GM19395 (cell line): ENCODE measurements at regions not wholly inside any gene's neighbourhood (a gene's known extent, or its start where the extent isn't known, plus 50 kb on each side); places are given as distances from the start of the nearest gene placed in this dataset.
"Not testable (repeated sequence)": the region's sequence is repeated elsewhere in the genome, so short reads cannot be mapped to it uniquely, and the experiment has no call there.

Experiments used
- ATAC-seq: cut with Tn5 transposase; IDR thresholded peaks from one replicate; pipeline ENCODE4 v1.9.1; 2021; ENCODE audit warnings: mild to moderate bottlenecking, moderate library complexity; ENCODE audit not compliant: unreplicated experiment

DNA sequence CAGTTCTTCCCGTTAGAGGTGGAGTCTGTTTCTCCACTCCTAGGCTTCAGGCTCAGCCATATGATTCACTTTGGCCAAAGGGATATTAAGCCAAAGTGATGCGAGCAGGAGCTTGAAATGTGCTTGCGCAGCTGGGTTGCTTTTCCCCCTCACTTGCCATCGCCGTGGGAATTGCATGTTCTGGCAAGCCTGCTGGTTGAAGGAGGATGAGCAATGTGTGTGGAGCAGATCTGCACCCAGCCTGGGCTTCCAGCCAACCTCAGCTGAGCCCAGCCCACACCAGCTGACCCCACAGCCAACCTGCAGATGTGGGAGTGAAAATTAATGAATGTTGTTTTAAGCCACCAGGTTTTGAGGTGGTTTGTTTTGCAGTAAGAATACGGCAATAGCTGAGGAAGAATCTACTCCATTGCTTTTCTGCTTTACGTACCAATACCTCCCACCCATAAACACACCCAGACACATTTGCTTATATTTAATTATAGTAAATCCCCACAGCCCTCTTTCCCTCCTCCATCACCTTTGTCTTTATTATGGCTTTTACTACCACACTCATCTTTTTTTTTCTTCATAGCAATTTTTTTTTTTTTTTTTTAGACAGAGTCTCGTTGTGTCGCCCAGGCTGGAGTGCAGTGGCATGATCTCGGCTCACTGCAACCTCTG lies 132.8 kb upstream of the FUNDC1 start:
- ATAC-seq: no peak

DNA sequence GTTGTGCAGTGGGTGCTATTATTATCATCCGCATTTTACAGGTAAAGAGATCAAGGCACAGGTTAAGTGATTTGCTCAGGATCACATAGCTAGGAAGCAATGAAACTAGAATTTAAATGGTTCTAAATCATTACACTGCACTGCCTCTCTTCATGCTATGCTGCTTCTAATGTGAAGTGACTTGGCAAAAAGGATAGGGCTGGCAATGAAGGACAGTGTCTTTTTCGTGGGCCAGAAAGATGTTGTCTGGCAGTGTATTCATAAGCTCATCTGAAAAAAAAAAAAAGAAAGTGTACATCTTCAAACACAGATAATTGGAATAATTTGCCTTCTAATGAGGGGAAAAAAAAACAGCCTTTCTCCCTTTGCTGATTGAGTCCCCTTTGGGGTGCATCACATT lies 132.2 kb upstream of the FUNDC1 start:
- ATAC-seq: no peak

DNA sequence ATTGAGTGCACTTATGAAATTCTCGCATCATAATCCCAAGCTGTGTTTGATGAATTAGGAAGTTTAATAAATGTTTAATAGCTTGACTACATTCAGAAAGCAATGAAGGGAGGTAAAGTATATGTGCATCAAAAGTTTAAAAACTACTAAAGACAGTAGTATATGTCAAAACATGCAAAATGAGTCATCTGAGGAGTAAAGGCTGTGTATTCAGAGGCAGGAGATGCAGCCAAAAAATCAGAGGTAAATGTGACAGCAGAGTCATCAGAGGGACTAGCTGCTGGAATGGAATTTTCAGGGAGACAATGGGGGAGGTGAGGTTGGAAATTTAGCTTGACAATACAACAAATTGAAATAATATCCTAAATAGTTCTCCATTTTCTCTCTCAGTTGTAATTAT lies 127.0 kb upstream of the FUNDC1 start:
- no peak for ATAC-seq

DNA sequence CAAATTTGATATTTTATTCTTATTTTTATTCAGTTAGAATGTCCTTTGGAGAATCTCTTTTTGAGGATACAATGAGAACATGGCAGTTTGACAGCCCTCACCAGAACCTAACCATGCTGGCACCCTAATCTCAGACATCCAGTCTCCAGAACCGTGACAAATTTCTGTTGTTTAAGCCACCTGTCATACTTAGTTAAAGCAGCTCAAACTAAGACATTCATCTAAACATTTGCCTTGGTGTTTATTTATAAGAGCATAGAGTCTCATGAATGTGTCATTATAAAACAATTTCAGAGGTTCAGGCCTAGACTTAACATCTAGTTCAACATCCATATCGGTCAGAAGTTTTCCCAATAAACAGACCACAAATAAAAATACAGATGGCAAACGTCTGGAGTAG lies 125.1 kb upstream of the FUNDC1 start:
- ATAC-seq: no peak

DNA sequence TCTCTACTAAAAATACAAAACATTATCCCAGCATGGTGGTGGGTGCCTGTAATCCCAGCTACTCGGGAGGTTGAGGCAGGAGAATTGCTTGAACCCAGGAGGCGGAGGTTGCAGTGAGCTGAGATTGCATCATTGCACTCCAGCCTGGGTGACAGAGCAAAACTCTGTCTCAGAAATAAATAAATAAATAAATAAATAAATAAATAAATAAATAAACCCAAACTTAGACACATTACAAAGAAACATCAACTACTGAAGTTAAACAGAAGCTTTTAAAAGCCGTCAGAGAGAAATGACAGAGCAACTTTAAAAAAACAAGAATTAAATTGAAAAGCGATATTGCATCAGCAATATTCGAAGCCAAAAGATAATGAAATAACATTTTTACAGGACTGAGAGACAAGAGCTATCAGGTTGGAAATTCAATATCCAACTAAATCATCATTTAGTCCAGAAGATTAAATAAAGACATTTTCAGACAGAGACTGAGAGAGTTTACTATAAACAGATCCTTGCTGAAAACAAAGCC lies 115.1 kb upstream of the FUNDC1 start:
- not testable (repeated sequence) for ATAC-seq

DNA sequence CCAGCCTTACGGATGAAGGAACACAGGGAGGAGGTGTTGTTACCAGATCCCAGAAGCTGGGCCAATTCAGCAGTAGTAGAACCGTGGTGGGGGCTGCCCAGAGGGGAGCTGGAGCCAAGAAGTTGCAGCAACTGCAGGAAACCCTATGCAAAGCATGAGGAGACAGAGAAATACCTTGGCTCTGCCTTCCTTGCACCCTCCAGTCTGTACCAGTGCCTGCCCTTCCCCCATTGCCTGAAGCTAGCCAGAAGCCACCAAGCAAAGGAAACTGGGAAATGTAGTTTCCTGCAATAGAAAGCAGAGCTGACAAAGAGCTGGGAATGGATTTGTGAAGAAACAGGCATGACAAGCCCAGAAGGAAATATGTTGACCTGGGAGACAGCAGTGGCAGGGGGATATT lies 108.7 kb upstream of the FUNDC1 start:
- no peak for ATAC-seq

DNA sequence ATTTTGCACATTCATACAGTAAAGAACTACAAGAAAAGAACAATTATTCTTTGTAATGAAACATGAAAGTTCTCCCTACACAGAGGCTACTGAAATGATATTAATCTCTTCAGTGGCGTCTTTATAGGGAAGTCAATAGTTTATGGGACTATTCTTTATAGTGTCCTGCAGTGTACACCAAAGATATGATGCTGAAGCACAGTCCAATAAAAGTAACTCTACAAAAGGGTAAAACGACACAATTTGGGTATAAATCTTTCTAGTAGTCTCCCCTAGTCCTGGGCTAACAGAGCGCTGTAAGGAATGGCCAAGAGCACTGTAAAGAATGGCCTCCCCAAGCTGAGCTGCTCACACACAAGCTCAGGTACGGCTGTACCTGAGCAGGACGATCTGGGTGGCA lies 101.1 kb upstream of the FUNDC1 start:
- no peak for ATAC-seq

DNA sequence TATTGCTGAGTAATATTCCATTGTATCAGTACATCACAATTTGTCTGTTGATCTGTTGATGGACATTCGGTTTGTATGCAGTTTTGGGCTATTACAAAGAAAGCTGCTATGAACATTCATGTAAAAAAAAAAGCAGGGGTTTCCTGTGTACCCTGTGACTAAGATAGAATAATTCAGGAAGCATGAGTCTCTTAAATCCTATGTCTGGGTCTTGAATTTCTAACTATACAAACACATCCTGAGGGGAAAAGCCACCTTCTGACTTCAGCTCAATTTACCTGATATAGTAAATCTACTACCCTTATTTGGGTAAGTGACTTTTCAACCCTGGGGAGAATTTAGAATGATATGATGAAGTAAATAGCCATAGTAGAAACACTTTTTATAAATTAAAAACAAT lies 94.6 kb upstream of the FUNDC1 start:
- no peak for ATAC-seq

DNA sequence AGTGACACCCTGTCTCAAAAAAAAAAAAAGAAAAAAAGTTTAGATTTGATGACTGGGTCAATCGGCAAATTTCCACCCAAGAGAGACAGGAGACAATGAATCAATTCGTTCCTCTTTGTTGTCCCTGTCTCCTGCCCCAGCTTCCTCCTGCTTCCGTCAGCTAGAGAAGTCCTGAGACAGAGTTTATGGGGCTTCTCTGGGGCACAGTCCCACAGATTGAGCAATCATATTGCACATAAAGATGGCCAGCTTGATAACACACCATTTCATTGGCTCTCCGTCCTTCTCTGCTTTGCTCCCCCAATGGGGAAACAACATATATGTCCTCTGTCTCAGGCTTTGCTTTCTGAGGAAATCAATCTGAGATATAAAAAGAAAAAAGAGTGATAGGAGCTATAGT lies 78.4 kb upstream of the FUNDC1 start:
- ATAC-seq: no peak

DNA sequence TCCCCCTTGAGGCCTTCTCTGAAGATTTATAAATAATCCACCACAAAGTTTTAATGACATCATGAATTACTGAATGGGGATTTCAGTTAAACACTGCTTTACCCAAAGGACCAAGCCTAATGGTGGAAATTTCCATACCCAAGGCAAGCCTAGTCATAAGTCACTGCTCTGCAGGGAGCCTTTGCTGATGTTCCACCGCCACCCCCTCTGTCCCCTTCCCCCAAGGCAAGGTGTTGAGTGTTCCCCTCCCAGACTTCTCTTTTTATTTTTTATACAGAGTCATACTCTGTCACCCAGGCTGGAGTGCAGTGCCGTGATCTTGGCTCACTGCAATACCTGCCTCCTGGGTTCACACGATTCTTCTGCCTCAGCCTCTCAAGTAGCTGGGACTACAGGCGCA lies 76.4 kb upstream of the FUNDC1 start:
- no peak for ATAC-seq

DNA sequence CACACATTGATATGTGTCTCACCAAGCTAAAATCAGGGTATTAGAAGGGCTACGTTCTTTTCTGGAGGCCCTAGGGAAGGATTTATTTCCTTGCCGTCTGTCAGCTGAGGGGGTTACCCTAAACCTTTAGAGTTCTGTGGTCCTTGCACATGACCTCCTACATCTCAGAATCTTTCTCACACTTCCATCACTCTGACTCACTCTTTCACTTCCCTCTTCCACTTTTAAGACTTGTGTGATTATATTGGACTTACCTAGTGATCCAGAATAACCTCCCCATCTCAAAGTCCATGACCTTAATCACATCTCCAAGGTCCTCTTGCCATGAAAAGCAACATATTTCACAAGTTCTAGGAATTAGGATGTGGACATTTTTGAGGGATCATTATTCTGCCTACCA lies 53.6 kb upstream of the FUNDC1 start:
- peak; percentile 99 for ATAC-seq
